ENCODE measurements at regions not wholly inside any gene's neighbourhood (a gene's known extent, or its start where the extent isn't known, plus 50 kb on each side); places are given as distances from the start of the nearest gene placed in this dataset.

GRCh38 chr14:98218218-98218617 lies 1053.8 kb downstream of the BCL11B start:
- TF ChIP-seq CTCF (IDR thresholded peaks at IDR 0.05) (no peak), POLR2A (IDR thresholded peaks at IDR 0.05) (no peak)
